ENCODE measurements at regions not wholly inside any gene's neighbourhood (a gene's known extent, or its start where the extent isn't known, plus 50 kb on each side); places are given as distances from the start of the nearest gene placed in this dataset.

- no peak for DNase-seq (ENCODE audit: low read depth)
Observed at GRCh38 chr6:95780037-95780436, 202.7 kb downstream of the MANEA start.

GRCh38 chr6:95784019-95784418 lies 206.7 kb downstream of the MANEA start:
- no peak for DNase-seq (ENCODE audit: low read depth)

GRCh38 chr6:95784869-95785268 lies 207.5 kb downstream of the MANEA start:
- DNase-seq (ENCODE audit: low read depth) = no peak

- DNase-seq (ENCODE audit: low read depth) = no peak
Observed at GRCh38 chr6:95785785-95786184, 208.4 kb downstream of the MANEA start.

GRCh38 chr6:95786802-95787201 lies 209.5 kb downstream of the MANEA start:
- DNase-seq (ENCODE audit: low read depth) = no peak

- DNase-seq (ENCODE audit: low read depth) = no peak
Observed at GRCh38 chr6:95790787-95791186, 213.5 kb downstream of the MANEA start.

- DNase-seq (ENCODE audit: low read depth) = no peak
Observed at GRCh38 chr6:95794749-95795148, 217.4 kb downstream of the MANEA start.

GRCh38 chr6:95795927-95796326 lies 218.6 kb downstream of the MANEA start:
- no peak for DNase-seq (ENCODE audit: low read depth)

- no peak for DNase-seq (ENCODE audit: low read depth)
Observed at GRCh38 chr6:95797054-95797453, 218.7 kb upstream of the FUT9 start.

GRCh38 chr6:95802978-95803377 lies 212.8 kb upstream of the FUT9 start:
- no peak for DNase-seq (ENCODE audit: low read depth)

- no peak for DNase-seq (ENCODE audit: low read depth)
Observed at GRCh38 chr6:95803889-95804288, 211.9 kb upstream of the FUT9 start.

- DNase-seq (ENCODE audit: low read depth) = no peak
Observed at GRCh38 chr6:95804847-95805541, 210.8 kb upstream of the FUT9 start.

GRCh38 chr6:95805699-95806098 lies 210.1 kb upstream of the FUT9 start:
- DNase-seq (ENCODE audit: low read depth) = no peak

GRCh38 chr6:95815389-95816056 lies 200.3 kb upstream of the FUT9 start:
- no peak for DNase-seq (ENCODE audit: low read depth)

- no peak for DNase-seq (ENCODE audit: low read depth)
Observed at GRCh38 chr6:95819461-95819860, 196.3 kb upstream of the FUT9 start.

- DNase-seq (ENCODE audit: low read depth) = no peak
Observed at GRCh38 chr6:95819939-95820338, 195.8 kb upstream of the FUT9 start.

- no peak for DNase-seq (ENCODE audit: low read depth)
Observed at GRCh38 chr6:95830859-95831557, 184.8 kb upstream of the FUT9 start.

GRCh38 chr6:95837890-95838289 lies 177.9 kb upstream of the FUT9 start:
- no peak for DNase-seq (ENCODE audit: low read depth)

GRCh38 chr6:95841560-95841959 lies 174.2 kb upstream of the FUT9 start:
- no peak for DNase-seq (ENCODE audit: low read depth)

GRCh38 chr6:95846652-95847051 lies 169.1 kb upstream of the FUT9 start:
- no peak for DNase-seq (ENCODE audit: low read depth)

- DNase-seq (ENCODE audit: low read depth) = no peak
Observed at GRCh38 chr6:95847061-95847460, 168.7 kb upstream of the FUT9 start.

GRCh38 chr6:95848717-95849116 lies 167.1 kb upstream of the FUT9 start:
- no peak for DNase-seq (ENCODE audit: low read depth)

GRCh38 chr6:95856876-95857364 lies 158.9 kb upstream of the FUT9 start:
- no peak for DNase-seq (ENCODE audit: low read depth)

All from EH (cell line).